HL-60 (cell line): ENCODE measurements at regions not wholly inside any gene's neighbourhood (a gene's known extent, or its start where the extent isn't known, plus 50 kb on each side); places are given as distances from the start of the nearest gene placed in this dataset.

Experiments
- DNase-seq, 2 experiments: peaks; one replicate each; pipeline ENCODE4 v3.0.0-alpha.2; 2010 to 2020; ENCODE audit warnings: low read depth in 1 of 2, low spot score in 1 of 2
- H3K27ac ChIP-seq: fragments of 250-450 bp; sonication (Bioruptor Pico); replicated peaks from 2 replicates; pipeline ENCODE4 v1.5.1; 2020; ENCODE audit warnings: mild to moderate bottlenecking, moderate library complexity
- H3K27me3 ChIP-seq: fragments of 250-450 bp; sonication (Bioruptor Pico); 2 replicates; pipeline ENCODE4 v1.5.1; 2021; ENCODE audit warnings: mild to moderate bottlenecking, moderate library complexity; ENCODE audit not compliant: insufficient read depth, poor library complexity, severe bottlenecking
- H3K4me3 ChIP-seq: replicated peaks from 2 replicates; pipeline ENCODE4 v1.5.1; 2011; ENCODE audit warnings: mild to moderate bottlenecking, control low read depth, low read length; ENCODE audit not compliant: insufficient read depth
- GABPA ChIP-seq: IDR thresholded peaks from 2 replicates; pipeline ENCODE4 v1.6.1; 2012; ENCODE audit warnings: low read depth
- POLR2AphosphoS5 ChIP-seq: IDR thresholded peaks from 2 replicates; pipeline ENCODE4 v1.6.1; 2012; ENCODE audit warnings: low read depth
- REST ChIP-seq: IDR thresholded peaks from 2 replicates; pipeline ENCODE4 v1.6.1; 2012; ENCODE audit warnings: low read depth; ENCODE audit not compliant: insufficient replicate concordance
- SPI1 ChIP-seq: IDR thresholded peaks from 2 replicates; pipeline ENCODE4 v1.6.1; 2012; ENCODE audit warnings: low read depth, mild to moderate bottlenecking, borderline replicate concordance
- TF ChIP-seq, protein P1 (sequence below): IDR thresholded peaks from one replicate; pipeline ENCODE4 v1.5.1; 2011; ENCODE audit warnings: low read length, control low read depth, inconsistent platforms; ENCODE audit not compliant: insufficient read depth

DNA sequence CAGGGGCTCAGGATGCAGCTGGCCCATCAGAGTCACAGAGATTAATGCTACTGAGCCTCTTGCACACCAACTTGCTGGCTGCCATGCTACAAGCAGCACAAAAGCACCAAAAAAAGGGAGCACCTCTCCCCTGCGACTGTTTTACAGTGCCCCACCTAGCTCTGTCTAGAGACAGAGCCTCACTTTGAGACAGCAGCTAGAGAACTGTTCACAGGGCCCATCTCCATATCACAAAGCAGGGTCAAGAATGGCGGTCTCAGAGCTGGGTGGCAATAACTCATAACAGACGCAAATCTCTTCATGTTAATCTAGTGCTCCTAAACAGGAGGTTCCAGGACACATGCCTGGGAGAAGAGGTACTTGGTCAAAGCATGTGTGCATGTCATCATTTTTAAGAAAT lies 953.0 kb downstream of the DCDC2C start:
- DNase-seq = no peak
- no peak overlapping the region for H3K27ac ChIP-seq
- no peak overlapping the region for H3K4me3 ChIP-seq
- TF ChIP-seq SPI1 = no peak
- TF ChIP-seq GABPA = no peak
- TF ChIP-seq, protein P1, sequence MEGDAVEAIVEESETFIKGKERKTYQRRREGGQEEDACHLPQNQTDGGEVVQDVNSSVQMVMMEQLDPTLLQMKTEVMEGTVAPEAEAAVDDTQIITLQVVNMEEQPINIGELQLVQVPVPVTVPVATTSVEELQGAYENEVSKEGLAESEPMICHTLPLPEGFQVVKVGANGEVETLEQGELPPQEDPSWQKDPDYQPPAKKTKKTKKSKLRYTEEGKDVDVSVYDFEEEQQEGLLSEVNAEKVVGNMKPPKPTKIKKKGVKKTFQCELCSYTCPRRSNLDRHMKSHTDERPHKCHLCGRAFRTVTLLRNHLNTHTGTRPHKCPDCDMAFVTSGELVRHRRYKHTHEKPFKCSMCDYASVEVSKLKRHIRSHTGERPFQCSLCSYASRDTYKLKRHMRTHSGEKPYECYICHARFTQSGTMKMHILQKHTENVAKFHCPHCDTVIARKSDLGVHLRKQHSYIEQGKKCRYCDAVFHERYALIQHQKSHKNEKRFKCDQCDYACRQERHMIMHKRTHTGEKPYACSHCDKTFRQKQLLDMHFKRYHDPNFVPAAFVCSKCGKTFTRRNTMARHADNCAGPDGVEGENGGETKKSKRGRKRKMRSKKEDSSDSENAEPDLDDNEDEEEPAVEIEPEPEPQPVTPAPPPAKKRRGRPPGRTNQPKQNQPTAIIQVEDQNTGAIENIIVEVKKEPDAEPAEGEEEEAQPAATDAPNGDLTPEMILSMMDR = no peak
- no peak for TF ChIP-seq REST
- TF ChIP-seq POLR2AphosphoS5 = no peak
- H3K27me3 ChIP-seq = no peaks in the 10 kb centered on the region

- H3K27me3 ChIP-seq = no peaks in the 10 kb centered on the region
- TF ChIP-seq REST (no peak), SPI1 (no peak), POLR2AphosphoS5 (no peak)
- DNase-seq = no peak
- H3K4me3 ChIP-seq = no peak overlapping the region
- H3K27ac ChIP-seq = no peak overlapping the region
Observed at GRCh38 chr2:4662161-4662779, 958.9 kb downstream of the DCDC2C start.

DNA sequence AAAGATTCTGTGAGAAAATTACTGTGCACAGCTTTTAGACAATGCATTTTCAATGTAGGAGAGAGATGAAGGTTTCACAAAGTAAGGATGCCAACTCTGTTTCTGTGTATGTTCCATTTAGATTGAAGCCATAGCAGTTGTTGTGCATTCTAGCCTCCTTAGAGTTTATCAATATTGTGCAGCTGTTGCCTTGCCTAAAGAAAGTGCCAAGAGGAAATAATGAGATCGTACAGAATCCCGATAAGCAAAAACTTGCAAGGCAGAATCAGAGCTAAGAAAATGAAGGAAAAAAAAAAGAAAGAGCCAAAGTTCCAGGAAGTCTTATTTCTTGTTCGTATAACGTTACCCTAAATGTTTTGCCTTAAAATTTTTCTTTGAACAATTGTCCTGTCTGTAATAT lies 965.0 kb downstream of the DCDC2C start:
- no peaks in the 10 kb centered on the region for H3K27me3 ChIP-seq
- H3K4me3 ChIP-seq = no peak overlapping the region
- no peak for DNase-seq
- H3K27ac ChIP-seq = no peak overlapping the region
- no peak for TF ChIP-seq POLR2AphosphoS5

DNA sequence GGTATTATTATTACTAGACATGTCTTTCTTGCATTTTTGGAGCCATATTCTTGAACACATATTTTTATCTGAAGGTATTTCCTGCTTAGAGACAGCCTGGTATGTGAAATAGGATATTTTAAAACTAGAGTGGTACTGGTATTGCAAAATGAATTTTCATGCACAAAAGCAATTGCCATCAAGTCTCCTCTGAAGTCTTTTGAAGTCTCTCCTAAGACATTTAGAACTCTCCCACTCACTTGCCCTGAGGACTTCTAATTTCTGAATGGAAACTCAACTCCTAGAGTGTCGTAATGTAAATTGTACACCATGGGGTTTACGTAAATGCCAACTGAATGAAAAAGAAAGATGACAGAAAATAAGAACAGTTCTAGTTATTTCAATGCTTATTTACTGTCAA lies 967.0 kb downstream of the DCDC2C start:
- no peak for DNase-seq
- Histone ChIP-seq H3K4me3 (no peak overlapping the region), H3K27ac (no peak overlapping the region), H3K27me3 (no peaks in the 10 kb centered on the region)
- TF ChIP-seq, protein P1 = no peak
- TF ChIP-seq REST (no peak), GABPA (no peak), POLR2AphosphoS5 (no peak), SPI1 (no peak)
